ENCODE measurements at regions not wholly inside any gene's neighbourhood (a gene's known extent, or its start where the extent isn't known, plus 50 kb on each side); places are given as distances from the start of the nearest gene placed in this dataset.

- peak; percentile 55 for DNase-seq
Observed at GRCh38 chr9:118985851-118986250, 383.4 kb downstream of the BRINP1 start.

GRCh38 chr9:118987167-118987566 lies 382.1 kb downstream of the BRINP1 start:
- DNase-seq: no peak

GRCh38 chr9:118990949-118991348 lies 378.3 kb downstream of the BRINP1 start:
- DNase-seq: no peak

- DNase-seq: no peak
Observed at GRCh38 chr9:118991366-118992285, 377.6 kb downstream of the BRINP1 start.

- no peak for DNase-seq
Observed at GRCh38 chr9:118992813-118993794, 376.1 kb downstream of the BRINP1 start.

- DNase-seq: no peak
Observed at GRCh38 chr9:118993965-118994364, 375.3 kb downstream of the BRINP1 start.

GRCh38 chr9:119002491-119002890 lies 366.7 kb downstream of the BRINP1 start:
- DNase-seq: no peak

- no peak for DNase-seq
Observed at GRCh38 chr9:119003201-119003611, 366.0 kb downstream of the BRINP1 start.

- no peak for DNase-seq
Observed at GRCh38 chr9:119003882-119004617, 365.2 kb downstream of the BRINP1 start.

- DNase-seq: no peak
Observed at GRCh38 chr9:119004618-119004990, 364.6 kb downstream of the BRINP1 start.

GRCh38 chr9:119005162-119005561 lies 364.1 kb downstream of the BRINP1 start:
- DNase-seq: no peak

- no peak for DNase-seq
Observed at GRCh38 chr9:119009249-119009648, 360.0 kb downstream of the BRINP1 start.

GRCh38 chr9:119020284-119020683 lies 349.0 kb downstream of the BRINP1 start:
- no peak for DNase-seq

- no peak for DNase-seq
Observed at GRCh38 chr9:119020730-119021333, 348.4 kb downstream of the BRINP1 start.

- DNase-seq: no peak
Observed at GRCh38 chr9:119026120-119026519, 343.1 kb downstream of the BRINP1 start.

- no peak for DNase-seq
Observed at GRCh38 chr9:119027901-119028699, 341.1 kb downstream of the BRINP1 start.

- no peak for DNase-seq
Observed at GRCh38 chr9:119029886-119030285, 339.3 kb downstream of the BRINP1 start.

- DNase-seq: no peak
Observed at GRCh38 chr9:119033596-119033995, 335.6 kb downstream of the BRINP1 start.

- no peak for DNase-seq
Observed at GRCh38 chr9:119036969-119037368, 332.3 kb downstream of the BRINP1 start.

GRCh38 chr9:119043996-119044395 lies 325.2 kb downstream of the BRINP1 start:
- no peak for DNase-seq

GRCh38 chr9:119044806-119045205 lies 324.4 kb downstream of the BRINP1 start:
- no peak for DNase-seq
